ENCODE measurements at regions not wholly inside any gene's neighbourhood (a gene's known extent, or its start where the extent isn't known, plus 50 kb on each side); places are given as distances from the start of the nearest gene placed in this dataset.

GRCh38 chr12:69057742-69058141, 124.8 kb upstream of the CPM start:
- Histone ChIP-seq H3K4me2 (ENCODE audit: low read length) (no peak overlapping the region), H3K9me2 (replicated peaks; ENCODE audit: control insufficient read depth, low read length) (no peaks in the 10 kb centered on the region), H3K36me3 (ENCODE audit: control insufficient read depth, low read length) (no peaks in the 10 kb centered on the region), H4K20me1 (ENCODE audit: control insufficient read depth, insufficient read depth, low read depth, low read length) (no peaks in the 10 kb centered on the region), H3K4me1 (ENCODE audit: control insufficient read depth, low read length) (peaks cover 3% of the 10 kb centered on the region; the same call in 1 of the 2 replicates), H3K79me2 (ENCODE audit: control insufficient read depth, low read length) (no peaks in the 10 kb centered on the region), H3K9me3 (ENCODE audit: control insufficient read depth, insufficient read depth, low read length) (no peaks in the 10 kb centered on the region), H3K4me3 (ENCODE audit: low read length) (no peak overlapping the region), H3K27me3 (ENCODE audit: control insufficient read depth, low read length) (no peaks in the 10 kb centered on the region), H3K27ac (ENCODE audit: low read depth, low read length) (no peak overlapping the region), H3F3A (ENCODE audit: control insufficient read depth, insufficient read depth) (no peaks in the 10 kb centered on the region)
- TF ChIP-seq CTCF (IDR thresholded peaks at IDR 0.05; ENCODE audit: low read depth, low read length, poor library complexity, severe bottlenecking) (no peak), EZH2phosphoT487 (IDR thresholded peaks at IDR 0.05; ENCODE audit: borderline replicate concordance, low read length) (no peak)

- Histone ChIP-seq H3F3A (ENCODE audit: control insufficient read depth, insufficient read depth) (no peaks in the 10 kb centered on the region), H4K20me1 (ENCODE audit: control insufficient read depth, insufficient read depth, low read depth, low read length) (no peaks in the 10 kb centered on the region), H3K9me2 (replicated peaks; ENCODE audit: control insufficient read depth, low read length) (no peaks in the 10 kb centered on the region), H3K4me3 (ENCODE audit: low read length) (no peak overlapping the region), H3K4me2 (ENCODE audit: low read length) (no peak overlapping the region), H3K79me2 (ENCODE audit: control insufficient read depth, low read length) (no peaks in the 10 kb centered on the region), H3K36me3 (ENCODE audit: control insufficient read depth, low read length) (no peaks in the 10 kb centered on the region), H3K9me3 (ENCODE audit: control insufficient read depth, insufficient read depth, low read length) (no peaks in the 10 kb centered on the region), H3K27ac (ENCODE audit: low read depth, low read length) (no peak overlapping the region), H3K4me1 (ENCODE audit: control insufficient read depth, low read length) (peaks cover 3% of the 10 kb centered on the region; the same call in 1 of the 2 replicates), H3K27me3 (ENCODE audit: control insufficient read depth, low read length) (no peaks in the 10 kb centered on the region)
- TF ChIP-seq EZH2phosphoT487 (IDR thresholded peaks at IDR 0.05; ENCODE audit: borderline replicate concordance, low read length): no peak
- TF ChIP-seq CTCF (IDR thresholded peaks at IDR 0.05; ENCODE audit: low read depth, low read length, poor library complexity, severe bottlenecking): no peak
These were observed 126.8 kb upstream of the CPM start for GRCh38 chr12:69059465-69060457.

GRCh38 chr12:69061574-69061973, 128.6 kb upstream of the CPM start:
- Histone ChIP-seq H3K4me3 (ENCODE audit: low read length) (no peak overlapping the region), H4K20me1 (ENCODE audit: control insufficient read depth, insufficient read depth, low read depth, low read length) (no peaks in the 10 kb centered on the region), H3K9me2 (replicated peaks; ENCODE audit: control insufficient read depth, low read length) (no peaks in the 10 kb centered on the region), H3K4me2 (ENCODE audit: low read length) (no peak overlapping the region), H3K79me2 (ENCODE audit: control insufficient read depth, low read length) (no peaks in the 10 kb centered on the region), H3K27ac (ENCODE audit: low read depth, low read length) (no peak overlapping the region), H3K9me3 (ENCODE audit: control insufficient read depth, insufficient read depth, low read length) (no peaks in the 10 kb centered on the region), H3F3A (ENCODE audit: control insufficient read depth, insufficient read depth) (no peaks in the 10 kb centered on the region), H3K36me3 (ENCODE audit: control insufficient read depth, low read length) (no peaks in the 10 kb centered on the region), H3K4me1 (ENCODE audit: control insufficient read depth, low read length) (peaks cover 3% of the 10 kb centered on the region; the same call in 1 of the 2 replicates), H3K27me3 (ENCODE audit: control insufficient read depth, low read length) (no peaks in the 10 kb centered on the region)
- TF ChIP-seq CTCF (IDR thresholded peaks at IDR 0.05; ENCODE audit: low read depth, low read length, poor library complexity, severe bottlenecking) (no peak), EZH2phosphoT487 (IDR thresholded peaks at IDR 0.05; ENCODE audit: borderline replicate concordance, low read length) (no peak)

Data from DOHH2 (cell line).